Liver (tissue), 8 donors: ENCODE measurements at regions not wholly inside any gene's neighbourhood (a gene's known extent, or its start where the extent isn't known, plus 50 kb on each side); places are given as distances from the start of the nearest gene placed in this dataset.

Source experiments
- DNase-seq: peaks from one replicate; pipeline ENCODE4 v3.0.0-alpha.2; 2017; ENCODE audit warnings: low spot score
- H3K27ac ChIP-seq, 2 donors: one replicate each; pipeline ENCODE4 v1.7.0; 2013; ENCODE audit warnings: inconsistent platforms in 2 of 2, low read length in 2 of 2, control low read depth in 1 of 2, low read depth in 1 of 2, mild to moderate bottlenecking in 1 of 2
- H3K27me3 ChIP-seq, 4 donors: one replicate each; pipeline versions ENCODE4 v1.6.1 to v1.7.0; 2013; ENCODE audit warnings: low read length in 3 of 4, inconsistent platforms in 1 of 4, mild to moderate bottlenecking in 1 of 4, moderate library complexity in 1 of 4; ENCODE audit not compliant: control insufficient read depth in 4 of 4, insufficient read depth in 4 of 4
- H3K36me3 ChIP-seq, 4 donors: one replicate each; pipeline versions ENCODE4 v1.6.1 to v1.7.0; 2013; ENCODE audit warnings: low read length in 3 of 4, mild to moderate bottlenecking in 3 of 4, low read depth in 1 of 4, moderate library complexity in 1 of 4; ENCODE audit not compliant: control insufficient read depth in 4 of 4, insufficient read depth in 3 of 4
- H3K4me1 ChIP-seq, 4 donors: one replicate each; pipeline versions ENCODE4 v1.6.1 to v1.7.0; 2013; ENCODE audit warnings: low read length in 3 of 4, mild to moderate bottlenecking in 3 of 4, moderate library complexity in 1 of 4; ENCODE audit not compliant: control insufficient read depth in 4 of 4, insufficient read depth in 4 of 4
- H3K4me3 ChIP-seq, 3 donors: one replicate each; pipeline versions ENCODE4 v1.6.1 to v1.7.0; 2013; ENCODE audit warnings: low read length in 3 of 3, control low read depth in 1 of 3, low read depth in 1 of 3, mild to moderate bottlenecking in 1 of 3
- H3K9ac ChIP-seq, 2 donors: one replicate each; pipeline ENCODE4 v1.7.0; 2013; ENCODE audit warnings: low read length in 2 of 2, mild to moderate bottlenecking in 2 of 2, moderate library complexity in 2 of 2, control low read depth in 1 of 2, low read depth in 1 of 2
- H3K9me3 ChIP-seq, 4 donors: one replicate each; pipeline versions ENCODE4 v1.6.1 to v1.7.0; 2013; ENCODE audit warnings: low read length in 3 of 4; ENCODE audit not compliant: control insufficient read depth in 4 of 4
- ATF3 ChIP-seq: IDR thresholded peaks from 2 replicates; pipeline ENCODE4 v1.6.1; 2016; ENCODE audit warnings: antibody characterized with exemption
- CTCF ChIP-seq: fragments of 150-350 bp; IDR thresholded peaks from 2 replicates; pipeline ENCODE4 v1.5.1; 2017; ENCODE audit warnings: improper control_type of control experiment, low read depth, low read length; ENCODE audit not compliant: missing input control
- EGR1 ChIP-seq, 2 donors: IDR thresholded peaks; 2 replicates each; pipeline ENCODE4 v1.6.1; 2016 to 2018; ENCODE audit warnings: antibody characterized with exemption in 2 of 2, low read depth in 2 of 2
- FOXA1 ChIP-seq: IDR thresholded peaks from 2 replicates; pipeline ENCODE4 v1.6.1; 2016; ENCODE audit warnings: antibody characterized with exemption
- GABPA ChIP-seq, 2 donors: IDR thresholded peaks in 1 of 2; conservative IDR thresholded peaks in 1 of 2; 2 replicates each; pipeline ENCODE4 v1.6.1; 2016; ENCODE audit warnings: antibody characterized with exemption in 2 of 2, mild to moderate bottlenecking in 1 of 2, moderate library complexity in 1 of 2
- HNF4G ChIP-seq: IDR thresholded peaks from 2 replicates; pipeline ENCODE4 v1.6.1; 2016; ENCODE audit warnings: antibody characterized with exemption
- JUND ChIP-seq, 2 donors: IDR thresholded peaks; 2 replicates each; pipeline ENCODE4 v1.6.1; 2016; ENCODE audit warnings: antibody characterized with exemption in 2 of 2
- MAX ChIP-seq: IDR thresholded peaks from 2 replicates; pipeline ENCODE4 v1.6.1; 2016; ENCODE audit warnings: antibody characterized with exemption
- RAD21 ChIP-seq, 2 donors: IDR thresholded peaks; 2 replicates each; pipeline ENCODE4 v1.6.1; 2016; ENCODE audit warnings: antibody characterized with exemption in 2 of 2, mild to moderate bottlenecking in 2 of 2
- REST ChIP-seq: IDR thresholded peaks from 2 replicates; pipeline ENCODE4 v1.6.1; 2016; ENCODE audit warnings: antibody characterized with exemption, mild to moderate bottlenecking
- SP1 ChIP-seq: IDR thresholded peaks from 2 replicates; pipeline ENCODE4 v1.6.1; 2018; ENCODE audit warnings: antibody characterized with exemption, mild to moderate bottlenecking
- TAF1 ChIP-seq: conservative IDR thresholded peaks from 2 replicates; pipeline ENCODE4 v1.6.1; 2016; ENCODE audit warnings: antibody characterized with exemption, mild to moderate bottlenecking
- YY1 ChIP-seq: IDR thresholded peaks from 2 replicates; pipeline ENCODE4 v1.6.1; 2016; ENCODE audit warnings: antibody characterized with exemption, mild to moderate bottlenecking
- ZBTB33 ChIP-seq: IDR thresholded peaks from 2 replicates; pipeline ENCODE4 v1.6.1; 2016; ENCODE audit warnings: antibody characterized with exemption
- WGBS: extraction: QIAGEN DNeasy Blood & Tissue Kit; methylation state at CpG from one replicate; pipeline ENCODE4 v1.1.7; 2013; 5-methylcytosine and 5-hydroxymethylcytosine counted together
- donor health status: healthy.
- donor health status: healthy.
- donor health status: healthy.
- donor health status: healthy.
- donor health status: healthy.

- H3K9ac ChIP-seq = no peak overlapping the region
- H3K36me3 ChIP-seq = no peaks in the 10 kb centered on the region
- H3K9me3 ChIP-seq = peaks cover 0 to 2% (median 0%) of the 10 kb centered on the region in 4 donors
- no peaks in the 10 kb centered on the region for H3K4me1 ChIP-seq
- H3K4me3 ChIP-seq = no peak overlapping the region
- peaks cover 0 to 5% (median 0%) of the 10 kb centered on the region in 4 donors for H3K27me3 ChIP-seq
- no peak for DNase-seq
- TF ChIP-seq ZBTB33 = no peak
- no peak for TF ChIP-seq TAF1
- no peak for TF ChIP-seq RAD21 (IDR thresholded peaks at IDR 0.05)
- TF ChIP-seq MAX = no peak
- TF ChIP-seq JUND (IDR thresholded peaks at IDR 0.05) = no peak
- no peak for TF ChIP-seq CTCF
- no peak for TF ChIP-seq REST
- no peak for TF ChIP-seq FOXA1
- no peak for TF ChIP-seq HNF4G
- TF ChIP-seq GABPA (IDR thresholded peaks at IDR 0.05 in 1 of 2, conservative IDR thresholded peaks at IDR 0.05 in 1 of 2) = no peak
- no peak for TF ChIP-seq ATF3
- no peak for TF ChIP-seq YY1
- 77% methylated on average over 3 of the region's 3 CpGs for WGBS
- no peak overlapping the region for H3K27ac ChIP-seq
Observed at GRCh38 chr14:97311411-97311810, 514.2 kb downstream of the VRK1 start.

GRCh38 chr14:97312910-97313309 is 515.7 kb downstream of the VRK1 start:
- Histone ChIP-seq H3K4me1 (no peaks in the 10 kb centered on the region), H3K27ac (no peak overlapping the region), H3K4me3 (no peak overlapping the region), H3K27me3 (peaks cover 0 to 5% (median 0%) of the 10 kb centered on the region in 4 donors), H3K9me3 (peaks cover 0 to 2% (median 0%) of the 10 kb centered on the region in 4 donors), H3K9ac (no peak overlapping the region), H3K36me3 (no peaks in the 10 kb centered on the region)
- no peak for DNase-seq
- TF ChIP-seq GABPA (IDR thresholded peaks at IDR 0.05 in 1 of 2, conservative IDR thresholded peaks at IDR 0.05 in 1 of 2) (no peak), RAD21 (IDR thresholded peaks at IDR 0.05) (no peak), EGR1 (IDR thresholded peaks at IDR 0.05; ENCODE audit: low read depth in 2 of 2) (no peak), MAX (no peak), ZBTB33 (no peak), REST (no peak), SP1 (no peak), YY1 (no peak)
